ENCODE measurements at regions not wholly inside any gene's neighbourhood (a gene's known extent, or its start where the extent isn't known, plus 50 kb on each side); places are given as distances from the start of the nearest gene placed in this dataset.
"Not testable (repeated sequence)": the region's sequence is repeated elsewhere in the genome, so short reads cannot be mapped to it uniquely, and the experiment has no call there.

GRCh38 chr20:26308961-26309360 is 612.3 kb upstream of the ZNF337 start:
- peaks cover 11% of the 10 kb centered on the region for H3K9me3 Mint-ChIP-seq (ENCODE audit: low read depth)
- no peaks in the 10 kb centered on the region for H3K36me3 Mint-ChIP-seq (ENCODE audit: insufficient read depth)
- TF ChIP-seq CTCF (IDR thresholded peaks at IDR 0.05; ENCODE audit: unreplicated experiment): no peak
- no peak overlapping the region for H3K27ac Mint-ChIP-seq
- no peak overlapping the region for H3K4me3 Mint-ChIP-seq (ENCODE audit: low read depth)
- no peak for DNase-seq (ENCODE audit: low spot score, unreplicated experiment)
- H3K27me3 Mint-ChIP-seq: no peaks in the 10 kb centered on the region
- no peaks in the 10 kb centered on the region for H3K4me1 Mint-ChIP-seq (ENCODE audit: low read depth)

GRCh38 chr20:26295006-26295405 is 598.4 kb upstream of the ZNF337 start:
- no peak for DNase-seq (ENCODE audit: low spot score, unreplicated experiment)
- peaks cover 16% of the 10 kb centered on the region for H3K9me3 Mint-ChIP-seq (ENCODE audit: low read depth)
- H3K36me3 Mint-ChIP-seq (ENCODE audit: insufficient read depth): no peaks in the 10 kb centered on the region
- no peaks in the 10 kb centered on the region for H3K27me3 Mint-ChIP-seq
- no peak overlapping the region for H3K4me3 Mint-ChIP-seq (ENCODE audit: low read depth)
- no peak for TF ChIP-seq CTCF (IDR thresholded peaks at IDR 0.05; ENCODE audit: unreplicated experiment)
- H3K27ac Mint-ChIP-seq: no peak overlapping the region
- no peaks in the 10 kb centered on the region for H3K4me1 Mint-ChIP-seq (ENCODE audit: low read depth)

GRCh38 chr20:26288379-26289061 is 591.9 kb upstream of the ZNF337 start:
- not testable (repeated sequence) for H3K9me3 Mint-ChIP-seq (ENCODE audit: low read depth); H3K4me1 Mint-ChIP-seq (ENCODE audit: low read depth); H3K4me3 Mint-ChIP-seq (ENCODE audit: low read depth); H3K36me3 Mint-ChIP-seq (ENCODE audit: insufficient read depth); H3K27me3 Mint-ChIP-seq; H3K27ac Mint-ChIP-seq; DNase-seq (ENCODE audit: low spot score, unreplicated experiment)

- DNase-seq (ENCODE audit: low spot score, unreplicated experiment): no peak
- Mint-ChIP-seq H3K4me3 (ENCODE audit: low read depth) (no peak overlapping the region), H3K36me3 (ENCODE audit: insufficient read depth) (no peaks in the 10 kb centered on the region), H3K4me1 (ENCODE audit: low read depth) (no peaks in the 10 kb centered on the region), H3K27ac (no peak overlapping the region), H3K9me3 (ENCODE audit: low read depth) (no peaks in the 10 kb centered on the region), H3K27me3 (no peaks in the 10 kb centered on the region)
- no peak for TF ChIP-seq CTCF (IDR thresholded peaks at IDR 0.05; ENCODE audit: unreplicated experiment)
Observed at GRCh38 chr20:26279238-26279637, 582.6 kb upstream of the ZNF337 start.

- H3K27me3 Mint-ChIP-seq: no peaks in the 10 kb centered on the region
- no peak overlapping the region for H3K27ac Mint-ChIP-seq
- H3K4me3 Mint-ChIP-seq (ENCODE audit: low read depth): no peak overlapping the region
- no peaks in the 10 kb centered on the region for H3K36me3 Mint-ChIP-seq (ENCODE audit: insufficient read depth)
- no peak for TF ChIP-seq CTCF (IDR thresholded peaks at IDR 0.05; ENCODE audit: unreplicated experiment)
- no peaks in the 10 kb centered on the region for H3K4me1 Mint-ChIP-seq (ENCODE audit: low read depth)
- no peak for DNase-seq (ENCODE audit: low spot score, unreplicated experiment)
- no peaks in the 10 kb centered on the region for H3K9me3 Mint-ChIP-seq (ENCODE audit: low read depth)
Observed at GRCh38 chr20:26277339-26277738, 580.7 kb upstream of the ZNF337 start.

- no peak for DNase-seq (ENCODE audit: low spot score, unreplicated experiment)
- no peak for TF ChIP-seq CTCF (IDR thresholded peaks at IDR 0.05; ENCODE audit: unreplicated experiment)
- no peaks in the 10 kb centered on the region for H3K36me3 Mint-ChIP-seq (ENCODE audit: insufficient read depth)
- no peaks in the 10 kb centered on the region for H3K4me1 Mint-ChIP-seq (ENCODE audit: low read depth)
- no peak overlapping the region for H3K4me3 Mint-ChIP-seq (ENCODE audit: low read depth)
- no peaks in the 10 kb centered on the region for H3K27me3 Mint-ChIP-seq
- H3K9me3 Mint-ChIP-seq (ENCODE audit: low read depth): peaks cover 3% of the 10 kb centered on the region
- H3K27ac Mint-ChIP-seq: no peak overlapping the region
Observed at GRCh38 chr20:26276554-26277210, 580.0 kb upstream of the ZNF337 start.

GRCh38 chr20:26268762-26269161 is 572.1 kb upstream of the ZNF337 start:
- not testable (repeated sequence) for H3K27me3 Mint-ChIP-seq; DNase-seq (ENCODE audit: low spot score, unreplicated experiment); H3K9me3 Mint-ChIP-seq (ENCODE audit: low read depth); H3K27ac Mint-ChIP-seq; H3K4me3 Mint-ChIP-seq (ENCODE audit: low read depth); H3K36me3 Mint-ChIP-seq (ENCODE audit: insufficient read depth); H3K4me1 Mint-ChIP-seq (ENCODE audit: low read depth)

- H3K36me3 Mint-ChIP-seq (ENCODE audit: insufficient read depth); H3K4me3 Mint-ChIP-seq (ENCODE audit: low read depth); DNase-seq (ENCODE audit: low spot score, unreplicated experiment); H3K4me1 Mint-ChIP-seq (ENCODE audit: low read depth); H3K27me3 Mint-ChIP-seq; H3K27ac Mint-ChIP-seq: not testable (repeated sequence)
- H3K9me3 Mint-ChIP-seq (ENCODE audit: low read depth): peaks cover 11% of the 10 kb centered on the region
Observed at GRCh38 chr20:26260925-26261324, 564.3 kb upstream of the ZNF337 start.
